ENCODE measurements at regions not wholly inside any gene's neighbourhood (a gene's known extent, or its start where the extent isn't known, plus 50 kb on each side); places are given as distances from the start of the nearest gene placed in this dataset.
A peak's percentile ranks its signal among the peaks of the same experiment; 100 is the strongest.
"Not testable (repeated sequence)": the region's sequence is repeated elsewhere in the genome, so short reads cannot be mapped to it uniquely, and the experiment has no call there.

- not testable (repeated sequence) for DNase-seq (ENCODE audit: low read depth, low spot score)
Observed at GRCh38 chr1:143764831-143765230, 207.0 kb downstream of the FAM72C start.

GRCh38 chr1:143760366-143760765 lies 211.4 kb downstream of the FAM72C start:
- H3K27ac ChIP-seq (ENCODE audit: low read length); H3K4me1 ChIP-seq (ENCODE audit: control insufficient read depth, insufficient read depth, low read length); DNase-seq (ENCODE audit: low read depth, low spot score); H3K9me3 ChIP-seq (ENCODE audit: control insufficient read depth, insufficient read depth, low read length); H3K36me3 ChIP-seq (ENCODE audit: control insufficient read depth, insufficient read depth, low read length); H3K4me3 ChIP-seq (ENCODE audit: low read length); H3K27me3 ChIP-seq (ENCODE audit: control insufficient read depth, insufficient read depth, low read length): not testable (repeated sequence)
- no CpG with 5 or more reads among the region's 7 CpGs for WGBS (ENCODE audit: insufficient coverage, insufficient read length)

More at GRCh38 chr1:143764831-143765230, 207.0 kb downstream of the FAM72C start:
- H3K27me3 ChIP-seq (ENCODE audit: control insufficient read depth, insufficient read depth, low read length); H3K27ac ChIP-seq (ENCODE audit: low read length); H3K4me3 ChIP-seq (ENCODE audit: low read length); H3K4me1 ChIP-seq (ENCODE audit: control insufficient read depth, insufficient read depth, low read length); H3K36me3 ChIP-seq (ENCODE audit: control insufficient read depth, insufficient read depth, low read length); H3K9me3 ChIP-seq (ENCODE audit: control insufficient read depth, insufficient read depth, low read length): not testable (repeated sequence)
- no CpG with 5 or more reads among the region's 2 CpGs for WGBS (ENCODE audit: insufficient coverage, insufficient read length)

GRCh38 chr1:143755961-143756360 lies 215.8 kb downstream of the FAM72C start:
- not testable (repeated sequence) for H3K27ac ChIP-seq (ENCODE audit: low read length); H3K36me3 ChIP-seq (ENCODE audit: control insufficient read depth, insufficient read depth, low read length); H3K27me3 ChIP-seq (ENCODE audit: control insufficient read depth, insufficient read depth, low read length); H3K4me1 ChIP-seq (ENCODE audit: control insufficient read depth, insufficient read depth, low read length); DNase-seq (ENCODE audit: low read depth, low spot score); H3K4me3 ChIP-seq (ENCODE audit: low read length); H3K9me3 ChIP-seq (ENCODE audit: control insufficient read depth, insufficient read depth, low read length)
- no CpG with 5 or more reads among the region's 3 CpGs for WGBS (ENCODE audit: insufficient coverage, insufficient read length)

- WGBS (ENCODE audit: insufficient coverage, insufficient read length), result no CpG with 5 or more reads among the region's 3 CpGs
- Histone ChIP-seq H3K27ac (ENCODE audit: low read length) (no peak overlapping the region), H3K9me3 (ENCODE audit: control insufficient read depth, insufficient read depth, low read length) (no peaks in the 10 kb centered on the region), H3K4me1 (ENCODE audit: control insufficient read depth, insufficient read depth, low read length) (no peaks in the 10 kb centered on the region; the same call in 1 of the 2 replicates), H3K27me3 (ENCODE audit: control insufficient read depth, insufficient read depth, low read length) (no peaks in the 10 kb centered on the region), H3K4me3 (ENCODE audit: low read length) (no peak overlapping the region), H3K36me3 (ENCODE audit: control insufficient read depth, insufficient read depth, low read length) (no peaks in the 10 kb centered on the region)
- DNase-seq (ENCODE audit: low read depth, low spot score), result no peak
Observed at GRCh38 chr1:143748906-143749305, 222.9 kb downstream of the FAM72C start.

- no peaks in the 10 kb centered on the region for H3K4me1 ChIP-seq (ENCODE audit: control insufficient read depth, insufficient read depth, low read length)
- H3K9me3 ChIP-seq (ENCODE audit: control insufficient read depth, insufficient read depth, low read length), result no peaks in the 10 kb centered on the region
- H3K36me3 ChIP-seq (ENCODE audit: control insufficient read depth, insufficient read depth, low read length), result no peaks in the 10 kb centered on the region
- no peak overlapping the region for H3K27ac ChIP-seq (ENCODE audit: low read length)
- no CpG with 5 or more reads among the region's 14 CpGs for WGBS (ENCODE audit: insufficient coverage, insufficient read length)
- no peak for DNase-seq (ENCODE audit: low read depth, low spot score)
- H3K4me3 ChIP-seq (ENCODE audit: low read length), result peak overlapping the region; percentile 82; the same call in 1 of the 2 replicates
- H3K27me3 ChIP-seq (ENCODE audit: control insufficient read depth, insufficient read depth, low read length), result no peaks in the 10 kb centered on the region
Observed at GRCh38 chr1:143736562-143736961, 235.2 kb downstream of the FAM72C start.

- Histone ChIP-seq H3K27ac (ENCODE audit: low read length) (no peak overlapping the region), H3K36me3 (ENCODE audit: control insufficient read depth, insufficient read depth, low read length) (no peaks in the 10 kb centered on the region), H3K27me3 (ENCODE audit: control insufficient read depth, insufficient read depth, low read length) (no peaks in the 10 kb centered on the region), H3K9me3 (ENCODE audit: control insufficient read depth, insufficient read depth, low read length) (no peaks in the 10 kb centered on the region), H3K4me3 (ENCODE audit: low read length) (peak overlapping the region; percentile 82), H3K4me1 (ENCODE audit: control insufficient read depth, insufficient read depth, low read length) (no peaks in the 10 kb centered on the region)
- WGBS (ENCODE audit: insufficient coverage, insufficient read length), result no CpG with 5 or more reads among the region's 36 CpGs
- DNase-seq (ENCODE audit: low read depth, low spot score), result peak; percentile 63
Observed at GRCh38 chr1:143735764-143736461, 235.9 kb downstream of the FAM72C start.

- H3K4me3 ChIP-seq (ENCODE audit: low read length); H3K27ac ChIP-seq (ENCODE audit: low read length); H3K27me3 ChIP-seq (ENCODE audit: control insufficient read depth, insufficient read depth, low read length); H3K9me3 ChIP-seq (ENCODE audit: control insufficient read depth, insufficient read depth, low read length); H3K4me1 ChIP-seq (ENCODE audit: control insufficient read depth, insufficient read depth, low read length); DNase-seq (ENCODE audit: low read depth, low spot score); H3K36me3 ChIP-seq (ENCODE audit: control insufficient read depth, insufficient read depth, low read length): not testable (repeated sequence)
- WGBS (ENCODE audit: insufficient coverage, insufficient read length), result no CpG with 5 or more reads among the region's 3 CpGs
Observed at GRCh38 chr1:143734261-143734660, 237.5 kb downstream of the FAM72C start.

- DNase-seq (ENCODE audit: low read depth, low spot score); H3K4me1 ChIP-seq (ENCODE audit: control insufficient read depth, insufficient read depth, low read length); H3K27me3 ChIP-seq (ENCODE audit: control insufficient read depth, insufficient read depth, low read length); H3K4me3 ChIP-seq (ENCODE audit: low read length); H3K27ac ChIP-seq (ENCODE audit: low read length); H3K36me3 ChIP-seq (ENCODE audit: control insufficient read depth, insufficient read depth, low read length); H3K9me3 ChIP-seq (ENCODE audit: control insufficient read depth, insufficient read depth, low read length): not testable (repeated sequence)
- WGBS (ENCODE audit: insufficient coverage, insufficient read length), result no CpG with 5 or more reads among the region's 6 CpGs
Observed at GRCh38 chr1:143730890-143731289, 240.9 kb downstream of the FAM72C start.

GRCh38 chr1:143729449-143730111 lies 242.2 kb downstream of the FAM72C start:
- H3K9me3 ChIP-seq (ENCODE audit: control insufficient read depth, insufficient read depth, low read length); H3K4me1 ChIP-seq (ENCODE audit: control insufficient read depth, insufficient read depth, low read length); H3K36me3 ChIP-seq (ENCODE audit: control insufficient read depth, insufficient read depth, low read length); H3K27me3 ChIP-seq (ENCODE audit: control insufficient read depth, insufficient read depth, low read length); H3K4me3 ChIP-seq (ENCODE audit: low read length); DNase-seq (ENCODE audit: low read depth, low spot score); H3K27ac ChIP-seq (ENCODE audit: low read length): not testable (repeated sequence)
- WGBS (ENCODE audit: insufficient coverage, insufficient read length), result no CpG with 5 or more reads among the region's 39 CpGs

GRCh38 chr1:143728802-143729448 lies 242.9 kb downstream of the FAM72C start:
- H3K27ac ChIP-seq (ENCODE audit: low read length); H3K36me3 ChIP-seq (ENCODE audit: control insufficient read depth, insufficient read depth, low read length); DNase-seq (ENCODE audit: low read depth, low spot score); H3K4me1 ChIP-seq (ENCODE audit: control insufficient read depth, insufficient read depth, low read length); H3K27me3 ChIP-seq (ENCODE audit: control insufficient read depth, insufficient read depth, low read length); H3K9me3 ChIP-seq (ENCODE audit: control insufficient read depth, insufficient read depth, low read length); H3K4me3 ChIP-seq (ENCODE audit: low read length): not testable (repeated sequence)
- no CpG with 5 or more reads among the region's 31 CpGs for WGBS (ENCODE audit: insufficient coverage, insufficient read length)

Measured in iPS DF 6.9 (cell line).